HUDEP-2 (cell line): ENCODE measurements at regions not wholly inside any gene's neighbourhood (a gene's known extent, or its start where the extent isn't known, plus 50 kb on each side); places are given as distances from the start of the nearest gene placed in this dataset.
"Not testable (repeated sequence)": the region's sequence is repeated elsewhere in the genome, so short reads cannot be mapped to it uniquely, and the experiment has no call there.

Source experiments
- DNase-seq, 76 experiments: peaks; one replicate each; lab custom pipeline; 2025; ENCODE audit not compliant: unreplicated experiment in 76 of 76; lab: John Stamatoyannopoulos, UW

DNA sequence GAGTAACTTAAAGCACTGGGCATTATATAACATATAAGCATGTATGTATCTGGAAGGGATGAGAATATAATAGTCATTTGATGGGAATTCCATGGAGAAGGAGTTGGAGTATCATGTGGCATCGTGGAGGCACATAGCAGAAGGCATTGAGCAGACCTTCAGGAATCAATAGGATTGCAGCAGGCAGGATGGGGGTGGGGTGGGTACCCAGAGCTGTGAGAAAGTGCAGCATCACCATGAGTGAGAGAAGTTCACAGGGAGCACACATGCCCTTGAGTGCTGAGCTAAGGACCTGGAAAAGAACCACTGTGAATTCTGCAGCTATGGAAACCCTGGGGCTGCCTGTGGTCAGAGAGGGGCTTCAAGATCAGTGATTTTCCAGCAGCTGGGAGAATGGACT, 57.3 kb downstream of the MED10 start:
- no peak for DNase-seq

DNA sequence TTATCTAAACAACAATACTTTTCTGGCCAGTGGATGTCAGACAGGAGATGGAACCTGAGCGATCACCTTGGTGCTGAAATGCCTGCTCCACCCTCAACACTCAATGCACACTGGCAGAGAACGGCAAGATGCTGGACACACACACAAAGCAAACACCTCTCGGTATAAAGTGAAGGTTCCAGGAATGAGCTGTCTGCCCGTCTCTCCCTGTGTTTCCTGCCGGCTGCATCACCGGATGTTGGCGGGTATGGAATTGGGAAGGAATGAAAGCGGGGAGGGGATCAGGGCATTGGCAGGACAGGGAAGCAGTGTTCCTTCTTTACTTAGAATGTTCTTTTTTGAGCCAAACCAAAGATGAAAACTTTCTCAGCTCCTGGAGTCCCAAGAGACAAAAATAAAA, 59.2 kb downstream of the MED10 start:
- DNase-seq: no peak

DNA sequence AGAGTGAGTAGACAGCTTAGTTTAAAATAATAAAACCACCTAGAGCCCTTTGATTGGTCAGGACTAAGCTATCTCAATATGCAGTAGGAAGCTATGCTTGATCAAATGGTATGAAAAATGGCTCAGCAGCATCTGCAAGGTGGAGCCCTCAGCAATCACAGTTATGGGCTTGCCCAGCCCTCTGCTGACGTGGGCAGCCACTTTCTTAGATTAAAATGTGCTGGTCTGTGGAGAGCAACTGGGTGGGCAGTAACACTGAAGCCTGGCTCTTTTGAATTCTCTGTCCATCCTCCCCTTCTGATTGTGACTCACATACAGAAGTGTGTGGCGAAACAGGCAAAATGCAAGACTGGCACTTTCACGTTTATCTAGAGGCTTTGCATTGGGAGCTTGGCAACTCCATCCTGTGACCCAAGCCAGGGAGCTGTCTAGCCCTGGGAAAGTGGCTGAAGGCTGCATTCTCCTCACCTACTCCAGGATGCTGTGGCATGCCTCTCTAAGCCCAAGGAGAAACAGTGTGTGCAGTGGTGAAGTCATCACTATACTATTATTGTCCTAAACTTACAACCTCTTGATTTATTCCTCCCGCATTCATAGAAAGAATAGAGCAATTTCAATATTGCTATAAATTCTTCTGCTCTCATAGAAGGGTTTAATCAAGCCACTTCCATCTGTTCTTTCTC, 61.1 kb downstream of the MED10 start:
- DNase-seq: no peak

DNA sequence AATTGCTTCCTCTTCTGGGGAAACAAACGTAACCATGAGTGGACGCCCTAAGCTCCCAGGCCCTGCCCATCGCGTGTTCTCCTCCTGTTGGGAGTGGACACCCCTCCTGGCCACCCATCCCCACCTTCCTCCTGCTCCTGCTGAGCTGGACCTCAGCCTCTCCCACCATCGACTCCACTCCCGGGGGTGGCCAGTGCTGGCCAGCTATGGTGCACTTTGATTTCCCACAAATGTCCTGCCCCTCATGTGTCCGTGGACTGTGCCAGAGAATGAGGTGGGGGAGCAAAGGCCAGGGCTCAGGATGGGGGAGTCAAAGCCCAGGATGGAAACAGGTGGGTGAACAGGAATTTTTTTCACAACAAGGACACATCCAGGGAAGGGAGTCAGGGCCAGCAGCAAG, 62.8 kb downstream of the MED10 start:
- DNase-seq: no peak

DNA sequence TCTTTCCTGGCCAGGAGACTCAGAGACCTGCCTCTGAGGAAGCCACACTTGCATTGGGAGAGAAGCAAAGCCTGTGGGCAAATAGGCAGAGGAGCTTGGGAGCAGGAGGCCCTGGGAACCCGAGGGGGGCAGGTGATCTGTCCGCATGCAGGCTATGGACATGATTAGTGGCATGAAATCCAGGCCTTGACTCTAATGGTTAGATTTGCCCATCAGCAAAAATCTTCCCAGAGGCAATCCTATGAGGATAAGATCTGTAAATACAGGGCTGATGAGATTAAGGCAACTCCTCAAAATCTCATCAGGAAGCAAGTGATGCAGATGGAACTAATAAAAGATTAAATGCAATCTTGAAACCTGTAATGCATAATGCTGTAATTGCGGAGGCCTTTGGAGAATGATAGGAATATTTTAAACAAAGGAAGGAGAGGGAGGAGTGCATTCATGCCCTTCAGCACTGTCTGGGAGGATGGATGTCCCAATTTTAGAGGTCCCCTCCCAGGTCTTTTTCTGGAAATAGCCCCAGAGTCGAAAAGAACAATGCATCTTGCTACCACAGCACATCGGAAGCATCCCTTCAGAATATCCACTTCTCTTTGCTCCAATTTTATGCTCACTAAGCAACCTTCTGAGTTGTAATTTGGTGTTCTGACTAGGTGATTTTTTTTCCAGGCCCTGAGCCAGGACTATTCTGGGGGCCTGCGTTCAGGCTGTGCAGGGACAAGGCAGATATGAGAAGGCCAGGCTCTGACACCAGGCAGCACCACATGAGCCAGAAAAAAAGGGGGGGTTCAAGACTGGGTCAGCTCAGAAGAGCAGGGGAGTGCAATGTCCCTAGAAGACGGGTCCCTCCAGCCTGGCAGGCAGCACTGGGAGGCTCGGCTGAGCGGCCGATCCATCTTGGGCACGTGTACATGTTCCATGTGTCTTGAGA, 66.5 kb downstream of the MED10 start:
- DNase-seq: no peak

DNA sequence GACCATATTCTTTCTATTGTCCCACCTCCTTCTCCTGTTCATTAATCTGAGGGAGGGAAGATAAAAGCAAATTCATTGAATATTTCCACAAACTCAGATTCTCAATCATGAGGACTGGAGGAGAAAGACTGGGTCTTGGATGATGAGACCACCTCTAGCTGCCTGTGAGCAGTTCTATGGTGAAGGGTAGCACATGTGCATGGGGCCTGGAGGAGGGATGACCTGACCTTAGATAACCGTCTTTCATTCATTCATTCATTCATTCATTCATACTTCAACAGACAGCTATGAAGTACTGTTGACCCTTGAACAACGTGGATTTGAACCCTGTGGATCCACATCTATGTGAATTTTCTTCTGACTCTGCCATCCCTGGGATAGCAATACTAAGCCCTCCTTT, 68.4 kb downstream of the MED10 start:
- DNase-seq: no peak

DNA sequence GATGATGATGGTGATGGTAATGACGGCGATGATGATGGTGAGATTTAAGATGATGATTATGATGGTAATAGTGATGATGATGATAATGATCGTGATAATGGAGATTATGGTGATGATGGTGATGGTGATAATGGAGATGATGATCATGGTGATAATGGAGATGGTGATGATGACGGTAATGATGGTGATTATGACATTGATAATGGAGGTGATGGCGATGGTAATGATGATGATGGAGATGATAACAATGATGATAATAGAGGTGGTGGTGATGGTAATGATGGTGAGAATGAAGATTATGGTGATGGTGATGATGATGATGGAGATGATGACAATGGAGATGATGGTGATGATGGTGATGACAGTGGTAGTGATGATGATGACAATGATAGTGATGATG, 69.7 kb downstream of the MED10 start:
- no peak for DNase-seq

DNA sequence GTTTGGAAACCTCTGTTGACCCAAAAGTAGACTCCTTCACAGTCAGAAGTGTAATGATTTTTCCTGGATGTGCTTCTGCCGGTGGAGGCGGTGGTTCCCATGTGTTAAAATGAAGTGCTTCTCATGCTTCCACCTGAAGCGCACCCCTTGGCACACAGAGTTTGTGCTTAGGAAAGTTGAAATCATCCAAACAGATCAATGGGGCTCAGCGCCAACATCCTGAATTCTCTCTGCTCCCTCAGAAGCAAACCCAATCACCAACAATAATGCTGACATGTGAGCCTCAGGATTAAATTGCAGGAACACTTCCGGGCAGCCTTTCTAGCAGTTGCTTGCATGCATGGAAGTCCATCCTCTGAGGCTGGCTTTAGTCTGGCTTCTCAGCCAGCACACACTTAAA, 71.0 kb downstream of the MED10 start:
- DNase-seq: no peak

DNA sequence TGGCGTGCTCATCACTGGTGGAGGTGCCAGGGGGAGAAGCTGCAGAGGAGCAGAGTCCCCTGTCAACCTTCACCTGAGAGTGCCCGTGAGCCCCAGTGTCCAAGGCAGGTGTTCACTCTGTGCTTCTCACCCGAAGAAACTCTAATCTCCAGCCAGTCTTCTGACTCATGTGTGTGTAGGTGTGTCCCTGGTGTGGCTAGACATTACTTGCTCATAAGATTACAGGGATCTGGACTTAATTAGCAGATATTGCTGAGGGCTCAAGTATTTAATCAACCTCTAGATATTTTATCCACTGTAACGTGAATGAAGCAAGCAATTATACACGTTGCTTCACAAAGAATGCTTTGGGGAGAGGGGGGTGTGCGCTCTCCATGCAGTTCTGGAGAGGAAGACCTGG, 72.5 kb downstream of the MED10 start:
- DNase-seq: no peak

DNA sequence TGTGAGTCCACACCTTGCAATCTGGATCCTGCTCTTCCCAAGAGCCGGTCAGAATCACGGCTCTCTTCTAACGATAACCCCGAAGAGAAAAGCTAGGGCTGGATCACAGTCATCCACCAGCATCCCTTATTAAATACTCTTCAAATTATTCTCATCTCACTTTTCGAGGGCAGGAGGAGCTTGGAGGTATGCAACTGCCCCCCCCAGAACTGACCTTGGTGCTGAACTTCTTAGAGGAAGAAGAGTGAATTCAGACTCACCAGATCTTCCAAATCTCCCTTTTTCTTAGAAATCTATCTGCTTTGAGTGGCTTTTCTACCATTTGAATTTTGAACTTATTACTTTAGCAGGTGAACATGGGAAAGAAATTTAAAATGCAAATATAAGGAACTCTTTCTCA, 75.7 kb downstream of the MED10 start:
- DNase-seq: peak in 1 of 76 experiments; percentile 2

DNA sequence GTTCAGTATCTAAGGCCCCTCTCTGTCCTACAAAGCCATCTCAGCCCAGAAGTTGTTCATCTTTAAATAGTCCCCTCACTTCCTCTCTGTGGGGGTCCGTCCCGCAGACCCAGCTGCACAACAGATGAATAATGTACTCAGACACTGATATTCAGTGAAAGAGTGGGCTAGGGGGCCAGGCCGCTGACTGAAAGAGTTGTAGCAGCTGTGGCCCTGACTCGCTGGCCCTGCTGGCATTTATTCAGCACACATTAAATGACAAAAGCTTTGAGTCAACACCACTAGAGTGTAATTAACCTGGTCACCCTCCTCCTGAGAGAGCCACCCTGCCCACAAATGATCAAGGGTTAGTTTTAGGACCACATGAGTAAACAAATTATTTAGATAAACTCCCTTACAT, 76.3 kb downstream of the MED10 start:
- DNase-seq: no peak

DNA sequence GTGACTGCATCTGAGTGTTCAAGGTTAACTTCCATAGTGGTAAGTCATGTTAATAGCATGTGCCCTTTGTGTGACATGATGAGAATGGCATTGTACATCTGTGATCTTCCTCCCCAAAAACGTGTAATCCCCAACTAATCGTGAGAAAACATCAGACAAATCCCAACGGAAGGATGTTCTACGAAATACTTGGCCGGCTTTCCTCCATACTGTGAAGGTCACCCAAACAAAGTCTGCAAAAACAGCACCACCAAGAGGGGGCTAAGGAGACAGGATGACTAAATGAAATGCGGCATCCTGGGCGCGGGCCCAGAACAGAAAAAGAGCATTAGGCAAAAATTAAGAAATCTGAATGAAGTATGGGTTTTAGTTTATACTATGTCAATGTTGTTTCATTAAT, 81.8 kb downstream of the MED10 start:
- no peak for DNase-seq

DNA sequence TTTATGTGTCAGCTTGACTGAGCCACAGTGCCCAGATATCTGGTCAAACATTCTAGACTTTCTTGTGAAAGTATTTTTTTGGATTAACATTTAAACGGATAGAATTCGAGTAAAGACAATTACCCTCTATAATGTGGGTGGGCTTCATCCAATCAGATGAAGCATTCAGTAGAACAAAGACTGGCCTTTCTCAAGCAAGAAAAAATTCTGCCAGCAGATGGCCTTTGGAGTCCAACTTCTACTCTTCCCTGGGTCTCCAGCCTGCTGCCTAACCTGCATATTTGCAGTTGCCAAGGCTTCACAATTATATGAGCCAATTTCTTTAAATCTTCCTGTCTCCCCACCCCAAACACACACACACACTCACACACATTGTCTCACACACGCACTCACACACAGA, 86.4 kb downstream of the MED10 start:
- peak in 6 of 76 experiments; percentile 0 to 4 (median 2) for DNase-seq

DNA sequence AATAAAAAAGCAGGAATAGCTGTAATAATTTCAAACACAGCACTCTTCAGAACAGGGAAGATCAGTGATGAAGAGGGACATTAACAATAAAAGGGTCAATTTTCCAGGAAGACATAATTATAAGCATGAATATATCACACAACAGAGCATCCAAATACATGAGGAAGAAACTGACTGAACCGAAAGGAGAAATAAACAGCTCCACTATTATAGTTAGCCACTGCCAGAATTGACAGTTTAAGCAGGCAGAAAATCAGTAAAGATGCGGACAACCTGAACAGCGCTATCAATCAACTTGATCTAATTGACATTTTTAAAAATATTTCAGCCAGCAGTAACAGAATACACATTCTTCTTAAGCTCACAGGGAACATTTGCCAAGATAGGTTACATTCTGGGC, 89.1 kb downstream of the MED10 start:
- DNase-seq: no peak

DNA sequence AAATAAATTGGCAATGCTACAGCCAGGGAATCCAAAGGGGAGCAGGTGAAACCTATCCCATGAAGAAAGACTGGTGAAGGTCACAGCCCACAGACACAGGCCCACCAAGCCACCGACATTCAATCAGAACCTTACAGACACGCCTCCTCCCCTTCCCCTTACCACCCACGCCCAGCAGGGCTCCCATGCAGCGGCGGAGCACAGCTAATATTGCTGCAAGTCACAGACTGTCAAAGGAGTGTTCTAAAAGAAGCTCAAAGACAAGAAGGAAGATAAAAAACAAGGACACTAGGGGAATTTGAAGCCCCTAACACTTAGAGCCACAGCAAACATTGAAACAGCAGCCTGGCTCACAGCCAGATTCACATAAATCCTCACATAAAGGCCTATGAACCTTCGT, 91.2 kb downstream of the MED10 start:
- no peak for DNase-seq

DNA sequence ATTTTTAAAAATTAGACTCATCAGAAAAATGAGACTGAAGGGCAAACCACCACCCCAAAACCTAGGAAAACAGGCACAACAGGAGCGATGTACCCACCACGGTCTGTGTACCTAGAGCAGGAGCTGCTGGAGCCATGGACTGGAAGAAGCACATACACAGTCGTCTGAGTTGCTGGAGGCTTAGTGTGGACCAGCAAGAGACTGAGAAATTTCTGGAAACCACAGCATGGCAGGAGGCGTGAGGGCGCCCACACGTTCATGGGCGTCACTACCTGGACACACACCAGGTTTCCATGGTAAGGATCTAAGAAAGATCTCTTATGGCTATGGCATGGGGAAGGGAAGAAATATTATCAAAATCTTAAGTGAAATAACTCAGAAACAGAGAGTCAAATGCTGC, 91.9 kb downstream of the MED10 start:
- no peak for DNase-seq

DNA sequence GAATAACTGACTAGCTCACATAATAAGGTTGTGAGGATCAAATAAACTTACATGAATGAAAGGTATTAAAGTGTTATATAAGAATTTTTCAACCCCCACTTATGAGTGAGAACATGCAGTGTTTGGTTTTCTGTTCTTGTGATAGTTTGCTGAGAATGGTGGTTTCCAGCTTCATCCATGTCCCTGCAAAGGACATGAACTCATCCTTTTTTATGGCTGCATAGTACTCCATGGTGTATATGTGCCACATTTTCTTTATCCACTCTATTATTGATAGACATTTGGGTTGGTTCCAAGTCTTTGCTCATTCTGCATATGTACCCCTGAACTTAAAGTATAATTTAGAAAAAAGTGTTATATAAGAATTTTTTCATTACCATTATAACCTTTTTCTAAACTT, 93.9 kb downstream of the MED10 start:
- DNase-seq: not testable (repeated sequence)

DNA sequence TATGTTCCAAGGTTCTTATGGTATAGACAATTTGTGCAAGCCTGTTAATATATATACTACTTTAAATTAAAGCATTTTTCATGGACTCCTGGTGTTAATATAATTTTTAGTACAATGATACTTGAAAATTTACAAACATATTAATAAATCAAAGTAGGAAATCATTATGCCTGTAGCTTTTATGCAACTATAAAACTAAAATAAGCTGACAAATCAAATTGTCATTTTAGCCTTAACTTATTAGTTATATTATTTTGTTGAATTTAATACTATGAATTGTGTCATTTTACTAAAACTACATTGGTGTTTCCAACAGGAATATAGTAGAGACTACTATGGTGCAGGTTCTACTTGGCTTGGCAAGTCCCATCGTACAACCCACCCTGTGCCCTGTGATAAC, 96.0 kb downstream of the MED10 start:
- DNase-seq: no peak

DNA sequence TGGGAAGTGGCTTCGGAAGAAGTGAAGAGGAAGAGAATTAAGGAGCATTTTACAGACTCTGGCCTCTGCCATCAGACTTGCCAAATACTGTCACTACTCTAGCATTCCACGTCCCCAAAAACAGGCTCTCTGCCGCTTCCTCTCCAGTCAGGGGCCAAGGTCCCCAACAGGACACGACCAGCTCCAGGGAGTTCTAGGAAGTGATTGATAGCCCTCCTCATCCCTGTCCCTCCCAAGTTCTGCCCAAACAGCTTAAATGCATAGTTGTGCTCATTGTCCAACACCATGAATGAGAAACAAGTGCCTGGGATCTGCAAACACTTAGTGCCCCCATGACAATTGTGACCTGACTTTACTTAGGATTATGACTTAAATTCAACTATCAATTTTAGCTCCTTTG, 96.5 kb downstream of the MED10 start:
- no peak for DNase-seq

DNA sequence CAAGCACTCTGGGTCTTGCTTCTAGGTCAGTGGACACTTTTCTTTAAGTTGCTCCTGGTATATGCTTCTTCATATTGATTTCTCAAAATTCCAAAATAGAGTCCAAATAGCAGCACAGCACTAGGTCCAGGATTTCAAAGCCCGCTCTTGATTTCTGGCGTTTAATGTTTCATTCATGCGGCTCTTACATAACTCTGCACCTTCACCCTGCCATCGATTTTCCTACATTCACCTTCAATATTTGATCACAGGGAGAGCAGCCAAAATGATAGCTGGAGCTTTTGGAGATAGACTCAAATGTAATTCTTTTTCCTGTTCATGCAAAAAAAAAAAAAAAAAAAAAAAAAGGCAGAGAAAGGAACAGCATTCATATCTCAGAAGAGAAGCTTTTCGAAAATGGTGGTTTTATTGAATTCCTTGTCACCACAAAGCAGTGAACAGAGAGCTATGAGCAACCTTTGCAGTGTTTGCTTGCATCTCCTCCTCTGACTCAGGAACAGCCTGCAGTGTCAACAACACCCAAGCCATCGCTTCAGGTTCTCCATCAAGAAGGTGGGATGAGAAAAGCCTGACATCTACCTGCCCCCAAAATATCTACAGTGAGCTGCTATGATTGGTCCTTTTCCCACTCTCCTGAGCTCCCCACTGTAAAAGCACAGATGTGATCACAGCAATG, 97.8 kb downstream of the MED10 start:
- DNase-seq: no peak

DNA sequence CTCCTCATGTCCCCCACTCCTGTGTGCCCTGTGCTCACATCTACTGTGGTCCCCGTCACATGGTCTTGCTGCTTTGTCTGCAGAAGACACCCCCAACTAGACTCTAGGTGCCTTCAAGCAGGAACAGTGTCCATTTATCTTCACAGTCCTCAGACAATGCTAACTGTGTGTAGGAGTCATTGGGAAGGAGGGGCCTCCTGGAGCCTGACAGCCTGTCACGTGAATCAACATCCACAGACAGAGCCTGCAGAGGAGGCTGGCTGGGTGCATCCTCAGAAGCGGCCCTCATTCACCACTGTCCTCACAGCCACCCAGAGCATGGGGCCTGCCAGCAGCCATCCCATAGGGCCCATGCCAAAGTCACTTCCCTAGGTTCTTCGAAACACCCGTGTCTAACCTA, 98.7 kb downstream of the MED10 start:
- no peak for DNase-seq
